ENCODE measurements at regions not wholly inside any gene's neighbourhood (a gene's known extent, or its start where the extent isn't known, plus 50 kb on each side); places are given as distances from the start of the nearest gene placed in this dataset.

DNA sequence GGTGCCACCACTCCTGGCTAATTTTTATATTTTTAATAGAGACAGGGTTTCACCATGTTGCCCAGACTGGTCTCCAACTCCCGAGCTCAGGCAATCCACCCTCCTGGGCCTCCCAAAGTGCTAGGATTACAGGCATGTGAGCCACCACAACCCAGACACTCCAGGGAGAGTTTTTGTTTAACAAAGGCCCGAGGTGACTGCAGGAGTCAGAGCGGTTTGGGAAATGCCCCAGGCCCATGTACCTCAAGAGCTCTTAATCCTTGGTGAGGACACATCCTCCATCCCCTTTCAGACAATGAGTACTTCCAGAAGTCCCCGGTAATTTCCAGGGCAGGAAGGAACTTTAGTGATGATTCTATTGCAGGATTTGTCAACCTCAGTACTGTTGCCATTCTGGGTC is 176.0 kb downstream of the ESRRB start:
- no peak for DNase-seq (ENCODE audit: low spot score)

DNA sequence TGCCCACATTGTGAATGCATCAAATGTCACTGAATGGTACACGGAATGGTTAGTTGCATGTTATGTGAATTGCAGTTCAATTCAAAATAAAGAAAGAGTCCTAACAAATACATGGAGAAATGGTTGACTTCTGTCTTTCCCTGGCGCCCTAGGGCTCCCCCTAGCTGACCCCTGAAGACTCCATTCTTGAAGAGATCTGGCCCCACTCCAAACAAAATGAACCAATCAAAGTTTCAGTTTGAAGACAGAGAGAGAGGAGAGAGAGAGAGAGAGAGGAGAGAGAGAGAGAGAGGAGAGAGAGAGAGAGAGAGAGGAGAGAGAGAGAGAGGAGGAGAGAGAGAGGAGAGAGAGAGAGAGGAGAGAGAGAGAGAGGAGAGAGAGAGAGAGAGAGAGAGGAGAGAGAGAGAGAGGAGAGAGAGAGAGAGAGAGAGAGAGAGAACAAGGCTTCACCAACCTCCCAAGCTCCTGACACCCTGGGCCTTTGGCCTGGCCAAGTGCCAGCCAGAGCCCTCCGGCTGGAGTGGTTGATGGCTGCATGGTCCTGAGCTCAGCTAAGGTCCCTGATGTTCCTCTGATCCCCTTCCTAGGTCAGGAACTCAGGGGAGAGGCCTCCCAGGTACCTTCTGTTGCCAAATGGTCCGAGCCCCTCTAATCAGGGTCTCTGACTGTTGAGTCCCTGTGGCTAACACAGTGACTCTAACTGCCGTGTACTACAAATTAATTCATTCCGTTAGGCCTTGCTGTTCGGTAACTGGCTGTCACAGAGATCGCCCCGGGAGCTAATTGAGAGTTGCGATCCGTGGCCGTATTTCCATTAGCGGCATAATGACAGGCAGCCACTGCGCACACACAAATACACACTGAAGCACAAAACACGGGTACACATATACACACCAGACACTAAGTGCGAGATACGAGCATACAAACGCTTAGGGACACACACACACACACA is 188.8 kb downstream of the ESRRB start:
- DNase-seq (ENCODE audit: low spot score), result no peak

GRCh38 chr14:76566439-76566838 is 190.5 kb downstream of the ESRRB start:
- no peak for DNase-seq (ENCODE audit: low spot score)

GRCh38 chr14:76574416-76575095 is 186.7 kb upstream of the VASH1 start:
- no peak for DNase-seq (ENCODE audit: low spot score)

DNA sequence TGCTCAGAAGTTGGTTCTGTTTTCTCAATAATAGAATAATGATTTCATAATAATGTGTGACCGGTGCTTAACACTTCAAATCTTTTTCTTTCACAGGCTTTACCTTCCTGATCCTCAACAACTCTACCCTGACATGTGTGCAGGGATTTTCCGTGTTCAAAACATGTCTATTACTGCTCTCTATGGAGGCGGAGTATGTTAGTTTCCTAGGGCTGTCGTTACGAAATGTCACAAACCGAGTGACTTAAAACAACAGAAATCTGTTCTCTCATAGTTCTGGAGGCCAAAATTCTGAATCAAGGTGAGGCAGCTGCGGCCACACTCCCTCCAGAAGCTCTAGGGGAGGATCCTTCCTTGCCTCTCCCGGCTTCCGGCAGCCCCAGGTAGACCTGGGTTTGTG is 186.2 kb upstream of the VASH1 start:
- no peak for DNase-seq (ENCODE audit: low spot score)

DNA sequence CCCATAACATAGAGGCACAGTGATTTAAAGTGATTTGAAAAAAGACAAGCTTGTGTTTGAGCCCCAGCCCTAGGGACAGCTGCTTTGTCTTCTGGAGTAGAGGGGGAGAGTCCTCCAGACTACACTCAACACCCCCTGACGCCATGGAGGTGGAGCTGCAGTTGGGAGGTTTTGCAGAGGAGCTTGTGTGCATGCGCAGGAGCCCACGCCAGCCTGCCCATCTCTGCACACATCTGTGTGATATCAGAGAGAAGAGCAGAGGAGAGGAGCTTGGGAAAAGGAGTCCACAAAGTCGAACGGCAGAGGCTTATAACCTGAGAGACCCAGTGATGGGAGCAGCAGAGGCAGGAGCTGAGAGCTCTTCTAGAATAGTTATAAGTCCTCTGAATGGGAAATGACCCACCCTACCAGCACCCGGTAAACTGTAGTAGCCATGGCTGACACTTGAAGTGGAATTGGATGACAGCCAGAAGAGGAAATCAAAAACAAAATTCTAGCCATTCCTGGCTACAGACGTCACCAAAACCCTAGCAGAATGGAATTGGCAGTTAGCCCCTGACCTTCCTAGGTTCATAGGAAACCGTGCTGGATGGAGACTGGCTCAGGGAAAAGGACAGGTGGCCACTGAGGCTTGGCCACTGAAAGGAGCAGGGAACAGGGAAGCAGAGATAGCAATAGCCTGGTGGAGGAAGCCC is 185.1 kb upstream of the VASH1 start:
- DNase-seq (ENCODE audit: low spot score), result no peak

DNA sequence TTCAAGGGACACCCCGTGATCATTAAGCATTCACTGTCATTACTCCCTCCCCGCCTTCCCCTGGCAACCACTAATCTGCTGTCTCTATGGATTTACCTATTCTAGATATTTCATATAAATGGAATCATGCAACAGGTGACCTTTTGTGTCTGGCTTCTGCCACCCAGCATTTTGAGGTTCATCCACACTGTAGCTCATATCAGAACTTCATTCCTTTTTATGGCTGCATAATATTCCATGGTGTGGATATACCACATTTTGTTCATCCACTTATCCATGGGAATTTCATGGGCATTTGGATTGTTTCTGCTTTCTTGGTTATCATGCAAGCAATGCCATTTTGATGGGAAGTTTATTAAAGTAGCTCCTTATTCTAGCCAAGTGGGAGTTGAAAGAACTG is 184.2 kb upstream of the VASH1 start:
- DNase-seq (ENCODE audit: low spot score), result no peak

- DNase-seq (ENCODE audit: low spot score), result no peak
These were observed 183.4 kb upstream of the VASH1 start for GRCh38 chr14:76577837-76578236.

DNA sequence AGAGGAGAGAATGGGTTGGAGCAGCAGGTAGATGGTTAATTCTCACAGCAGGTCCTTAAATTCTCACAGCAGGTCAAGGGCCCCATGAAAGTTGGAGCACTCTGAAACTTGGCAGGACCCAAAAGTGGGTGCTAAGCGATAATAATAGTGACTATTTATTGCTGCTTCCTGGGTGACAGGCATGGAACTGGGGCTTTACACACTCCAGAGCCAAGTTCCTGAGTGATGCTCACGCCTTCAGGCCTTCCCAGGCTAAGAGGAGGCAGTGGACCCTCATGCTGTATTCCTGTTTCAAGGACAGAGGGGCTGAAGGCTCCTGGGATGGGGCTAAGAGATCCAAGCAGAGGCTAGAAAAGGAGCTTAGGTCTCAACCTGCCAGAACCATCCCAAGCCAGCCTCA is 180.9 kb upstream of the VASH1 start:
- no peak for DNase-seq (ENCODE audit: low spot score)

DNA sequence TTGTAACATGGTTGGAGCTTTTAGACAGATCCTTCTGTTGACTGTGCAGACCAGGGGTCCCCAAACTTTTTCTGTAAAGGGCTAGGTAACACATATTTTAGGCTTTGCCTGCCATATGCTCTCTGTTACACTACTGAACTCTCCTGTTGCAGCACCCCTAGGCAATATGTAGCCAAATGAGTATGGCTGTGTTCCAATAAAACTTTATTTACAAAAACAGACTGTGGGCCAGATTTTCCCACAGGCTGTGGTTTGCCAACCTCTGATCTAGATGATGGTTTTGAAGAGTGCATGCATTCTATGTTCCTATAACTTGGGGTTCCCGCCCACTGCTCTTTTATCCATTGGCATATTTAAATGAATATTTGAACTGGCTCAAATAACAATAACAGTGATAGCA is 180.3 kb upstream of the VASH1 start:
- DNase-seq (ENCODE audit: low spot score), result no peak

GRCh38 chr14:76581592-76581991 is 179.7 kb upstream of the VASH1 start:
- no peak for DNase-seq (ENCODE audit: low spot score)

DNA sequence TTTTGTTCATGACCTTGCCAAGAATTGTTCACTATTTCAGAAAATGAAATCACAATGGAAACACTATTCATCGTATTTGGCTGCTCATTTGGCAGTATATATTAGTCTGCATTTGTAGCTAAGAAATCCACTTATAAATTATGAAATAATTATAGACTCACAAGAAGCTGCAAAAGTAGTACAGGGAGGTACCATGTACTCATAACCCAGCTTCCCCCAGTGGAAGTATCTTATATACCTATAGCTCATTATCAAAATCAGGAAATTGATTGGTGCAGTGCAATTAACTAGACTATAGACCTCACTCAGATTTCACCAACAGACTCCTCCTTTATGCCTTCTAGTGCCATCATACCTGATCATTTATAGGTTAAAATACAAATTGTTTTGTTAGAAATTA is 178.8 kb upstream of the VASH1 start:
- DNase-seq (ENCODE audit: low spot score), result no peak

DNA sequence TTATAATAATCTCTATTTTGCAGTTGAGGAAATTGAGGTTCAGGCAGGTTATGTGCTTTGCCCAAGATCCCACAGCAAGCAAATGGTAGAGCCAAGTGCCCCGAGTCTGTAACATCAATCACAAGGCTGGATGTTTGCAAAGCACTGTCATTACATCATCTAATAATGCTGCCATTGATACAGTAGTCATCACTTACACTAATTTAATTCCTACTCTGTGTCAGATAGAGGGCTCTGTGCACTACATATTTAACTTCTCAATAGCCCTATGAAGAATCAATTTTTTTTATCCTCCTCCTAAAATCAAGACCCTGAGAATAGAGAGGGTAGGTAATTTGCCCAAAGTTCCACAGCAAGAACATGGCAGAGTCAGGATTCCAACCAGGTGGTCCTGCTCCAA is 178.1 kb upstream of the VASH1 start:
- no peak for DNase-seq (ENCODE audit: low spot score)

GRCh38 chr14:76583805-76584204 is 177.5 kb upstream of the VASH1 start:
- DNase-seq (ENCODE audit: low spot score), result no peak

DNA sequence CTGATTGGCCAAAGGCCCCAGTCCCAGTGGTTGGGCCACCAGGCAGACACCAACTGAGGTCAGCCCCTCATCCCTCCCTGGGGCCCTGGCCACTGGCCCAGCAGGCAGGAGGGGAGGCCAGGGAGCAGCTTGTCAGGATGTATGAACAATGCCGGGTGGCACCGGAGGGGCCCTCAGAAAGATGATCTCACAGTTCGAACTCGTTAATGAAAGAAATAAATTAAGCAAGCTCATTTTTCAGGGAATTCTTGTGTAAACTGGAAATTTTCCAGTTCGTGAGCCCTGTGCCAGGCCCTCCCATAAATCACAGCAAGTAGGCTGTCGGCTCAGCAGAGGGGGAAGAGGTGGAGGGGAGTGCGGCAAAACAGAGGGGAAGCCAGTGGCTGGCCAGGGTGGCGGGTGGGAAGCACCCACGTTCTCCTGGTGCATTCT is 177.0 kb upstream of the VASH1 start:
- no peak for DNase-seq (ENCODE audit: low spot score)

- DNase-seq (ENCODE audit: low spot score), result no peak
These were observed 175.7 kb upstream of the VASH1 start for GRCh38 chr14:76585616-76586015.

GRCh38 chr14:76589246-76589645 is 172.0 kb upstream of the VASH1 start:
- DNase-seq (ENCODE audit: low spot score), result no peak

DNA sequence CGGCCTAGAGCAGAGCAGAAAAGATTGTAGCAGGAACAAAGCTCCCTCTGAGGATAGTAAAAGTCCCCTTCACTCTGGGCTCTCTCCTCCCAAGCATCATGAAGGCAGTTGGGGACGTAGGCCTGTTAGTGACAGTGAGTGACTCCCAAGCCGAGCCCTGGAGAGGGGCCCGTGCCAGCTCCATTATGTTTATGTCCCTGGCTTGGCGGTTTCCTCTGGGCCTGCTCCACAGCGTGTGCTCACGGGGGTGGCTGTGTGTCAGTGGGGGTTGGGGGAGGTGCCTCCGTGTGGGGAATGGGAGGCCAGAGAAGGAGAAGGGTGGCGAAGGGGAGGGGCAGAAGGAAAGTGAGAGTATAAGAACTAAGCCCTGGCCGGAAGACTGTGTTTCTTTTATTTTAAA is 170.0 kb upstream of the VASH1 start:
- DNase-seq (ENCODE audit: low spot score), result no peak

- no peak for DNase-seq (ENCODE audit: low spot score)
These were observed 166.0 kb upstream of the VASH1 start for GRCh38 chr14:76595266-76595665.

- no peak for DNase-seq (ENCODE audit: low spot score)
These were observed 163.9 kb upstream of the VASH1 start for GRCh38 chr14:76597387-76597786.

DNA sequence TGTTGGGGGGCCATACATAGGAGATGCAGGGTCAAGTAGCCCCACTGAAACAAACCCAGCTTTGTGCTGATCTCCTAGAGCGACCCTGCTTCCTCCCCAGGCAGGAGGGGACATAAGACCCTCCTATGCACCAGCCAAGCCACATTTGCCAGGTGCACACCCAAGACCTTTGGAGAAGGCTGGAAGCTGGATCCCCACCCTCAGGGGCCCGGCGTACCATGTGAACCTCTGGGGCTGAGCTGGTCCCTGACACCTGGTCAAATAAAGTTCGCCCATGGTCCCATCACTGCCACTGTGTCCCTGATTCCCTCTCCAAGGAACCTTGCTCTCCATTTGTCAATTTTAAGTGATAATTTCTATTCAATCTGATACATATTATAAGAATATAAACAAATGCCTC is 162.1 kb upstream of the VASH1 start:
- no peak for DNase-seq (ENCODE audit: low spot score)

DNA sequence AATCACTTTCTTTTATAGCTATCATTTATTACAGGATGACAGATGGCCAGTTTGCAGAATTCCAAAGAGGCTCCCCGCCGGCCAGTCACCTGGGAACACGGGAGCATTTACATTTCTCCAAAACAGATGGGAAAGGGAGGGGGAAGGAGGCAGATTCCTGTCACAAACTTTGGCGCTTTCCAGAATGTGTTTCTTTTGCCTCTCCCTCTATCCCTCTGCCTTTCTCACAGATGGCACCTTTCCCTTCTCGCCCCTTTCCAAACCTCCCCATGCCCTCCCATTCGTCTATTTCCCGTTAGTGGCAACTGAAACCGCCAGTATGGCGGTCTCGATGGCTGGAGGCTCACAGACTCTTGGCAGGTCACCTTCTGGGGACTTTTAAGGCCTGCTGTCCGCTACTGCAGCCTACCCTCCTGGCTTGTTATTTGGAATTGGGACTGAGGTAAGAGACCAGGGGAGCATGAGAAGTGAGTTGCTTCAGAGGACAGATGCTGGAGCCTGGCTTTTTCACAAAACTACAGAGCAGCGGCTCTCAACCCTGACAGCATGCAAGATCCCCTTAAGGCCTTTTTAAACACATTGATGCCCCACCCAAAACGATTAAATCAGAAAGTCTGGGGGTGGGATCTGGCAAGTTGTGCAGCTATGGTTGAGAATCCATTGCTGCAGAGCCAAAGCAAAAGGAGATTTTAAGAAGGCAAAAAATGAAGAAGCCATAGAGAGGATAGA is 161.5 kb upstream of the VASH1 start:
- DNase-seq (ENCODE audit: low spot score), result no peak

Measured in COLO829 (cell line).